Hindlimb muscle (tissue), 1 donor: ENCODE measurements at regions not wholly inside any gene's neighbourhood (a gene's known extent, or its start where the extent isn't known, plus 50 kb on each side); places are given as distances from the start of the nearest gene placed in this dataset.
"Not testable (repeated sequence)": the region's sequence is repeated elsewhere in the genome, so short reads cannot be mapped to it uniquely, and the experiment has no call there.

Source experiments
- DNase-seq: peaks from one replicate; pipeline ENCODE4 v3.0.0-alpha.2; 2013

GRCh38 chr18:10121028-10121427 lies 207.2 kb downstream of the VAPA start:
- DNase-seq, result no peak

GRCh38 chr18:10121786-10122515 lies 208.1 kb downstream of the VAPA start:
- DNase-seq, result no peak

GRCh38 chr18:10122988-10123950 lies 209.5 kb downstream of the VAPA start:
- DNase-seq, result peak; percentile 71

GRCh38 chr18:10124071-10124470 lies 210.3 kb downstream of the VAPA start:
- no peak for DNase-seq

GRCh38 chr18:10124557-10124956 lies 210.7 kb downstream of the VAPA start:
- DNase-seq, result no peak

GRCh38 chr18:10124967-10125366 lies 211.2 kb downstream of the VAPA start:
- DNase-seq, result no peak

- no peak for DNase-seq
Measured at GRCh38 chr18:10127729-10128128, 213.9 kb downstream of the VAPA start.

GRCh38 chr18:10128921-10129501 lies 215.2 kb downstream of the VAPA start:
- no peak for DNase-seq

- DNase-seq, result no peak
Measured at GRCh38 chr18:10130606-10131005, 216.8 kb downstream of the VAPA start.

- no peak for DNase-seq
Measured at GRCh38 chr18:10131081-10131459, 217.3 kb downstream of the VAPA start.

GRCh38 chr18:10131460-10132395 lies 217.9 kb downstream of the VAPA start:
- no peak for DNase-seq

GRCh38 chr18:10133516-10133915 lies 219.7 kb downstream of the VAPA start:
- no peak for DNase-seq

- no peak for DNase-seq
Measured at GRCh38 chr18:10134204-10134603, 220.4 kb downstream of the VAPA start.

GRCh38 chr18:10134749-10135148 lies 220.9 kb downstream of the VAPA start:
- DNase-seq, result not testable (repeated sequence)

- no peak for DNase-seq
Measured at GRCh38 chr18:10135302-10135926, 221.6 kb downstream of the VAPA start.

- no peak for DNase-seq
Measured at GRCh38 chr18:10138719-10139118, 224.9 kb downstream of the VAPA start.

- DNase-seq, result no peak
Measured at GRCh38 chr18:10139783-10140410, 226.1 kb downstream of the VAPA start.

GRCh38 chr18:10140461-10141282 lies 226.9 kb downstream of the VAPA start:
- no peak for DNase-seq

GRCh38 chr18:10141559-10141958 lies 227.7 kb downstream of the VAPA start:
- no peak for DNase-seq

- DNase-seq, result no peak
Measured at GRCh38 chr18:10142056-10142455, 228.2 kb downstream of the VAPA start.
